Adrenal gland (tissue), 5 donors: ENCODE measurements at regions not wholly inside any gene's neighbourhood (a gene's known extent, or its start where the extent isn't known, plus 50 kb on each side); places are given as distances from the start of the nearest gene placed in this dataset.

Experiments used
- POLR2A ChIP-seq, 2 donors: fragments of 450-650 bp; IDR thresholded peaks; one replicate each; pipeline ENCODE4 v1.6.1; 2017; ENCODE audit warnings: antibody characterized with exemption in 2 of 2, mild to moderate bottlenecking in 2 of 2, moderate library complexity in 1 of 2
- TF ChIP-seq, protein P1 (sequence below), 6 experiments: fragments of 450-650 bp in 4 of 6; fragments of 200-600 bp in 2 of 6; sonication (generic) in 1 of 6; IDR thresholded peaks; 1 replicate in 5 of 6; 2 replicates in 1 of 6; pipeline versions ENCODE4 v1.5.1 to v1.8.0; 2016 to 2021; ENCODE audit warnings: antibody characterized with exemption in 6 of 6, mild to moderate bottlenecking in 2 of 6, moderate library complexity in 1 of 6
- donor health status: DM: no; HTN: no; CAD: no.

DNA sequence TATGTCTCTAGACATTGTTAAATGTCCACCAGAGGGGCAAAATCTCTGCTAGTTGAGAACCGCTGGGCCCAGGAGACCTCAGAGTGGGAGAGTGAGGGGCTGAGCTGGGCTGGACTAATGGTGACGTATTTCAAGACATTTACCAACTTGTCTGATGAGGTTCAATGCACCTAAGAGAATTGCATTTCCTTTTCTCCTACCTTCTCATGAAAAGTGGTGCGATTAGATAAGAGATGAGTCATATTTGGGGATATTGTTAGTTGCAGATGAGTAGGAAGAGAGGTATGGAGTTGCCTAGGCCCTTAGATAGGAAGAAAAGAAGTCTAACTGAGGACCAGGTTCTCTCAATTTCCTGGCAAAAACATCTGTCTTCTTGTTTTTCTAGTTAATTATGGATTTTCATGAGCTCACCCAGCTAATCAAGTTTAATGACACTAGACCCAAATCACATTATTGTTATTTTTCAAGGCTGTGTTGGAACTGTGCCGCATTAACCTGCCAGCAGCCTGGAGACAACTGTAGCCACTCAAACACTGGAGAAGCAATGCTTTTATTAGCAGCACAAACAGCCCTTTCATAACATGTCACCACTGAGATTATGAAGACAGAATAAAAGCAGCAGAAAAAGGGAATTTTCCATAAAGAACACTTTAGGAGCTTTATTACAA lies 144.2 kb downstream of the PDCD6IP start:
- TF ChIP-seq, protein P1, sequence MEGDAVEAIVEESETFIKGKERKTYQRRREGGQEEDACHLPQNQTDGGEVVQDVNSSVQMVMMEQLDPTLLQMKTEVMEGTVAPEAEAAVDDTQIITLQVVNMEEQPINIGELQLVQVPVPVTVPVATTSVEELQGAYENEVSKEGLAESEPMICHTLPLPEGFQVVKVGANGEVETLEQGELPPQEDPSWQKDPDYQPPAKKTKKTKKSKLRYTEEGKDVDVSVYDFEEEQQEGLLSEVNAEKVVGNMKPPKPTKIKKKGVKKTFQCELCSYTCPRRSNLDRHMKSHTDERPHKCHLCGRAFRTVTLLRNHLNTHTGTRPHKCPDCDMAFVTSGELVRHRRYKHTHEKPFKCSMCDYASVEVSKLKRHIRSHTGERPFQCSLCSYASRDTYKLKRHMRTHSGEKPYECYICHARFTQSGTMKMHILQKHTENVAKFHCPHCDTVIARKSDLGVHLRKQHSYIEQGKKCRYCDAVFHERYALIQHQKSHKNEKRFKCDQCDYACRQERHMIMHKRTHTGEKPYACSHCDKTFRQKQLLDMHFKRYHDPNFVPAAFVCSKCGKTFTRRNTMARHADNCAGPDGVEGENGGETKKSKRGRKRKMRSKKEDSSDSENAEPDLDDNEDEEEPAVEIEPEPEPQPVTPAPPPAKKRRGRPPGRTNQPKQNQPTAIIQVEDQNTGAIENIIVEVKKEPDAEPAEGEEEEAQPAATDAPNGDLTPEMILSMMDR (IDR thresholded peaks at IDR 0.05), result no peak
- TF ChIP-seq POLR2A (IDR thresholded peaks at IDR 0.05), result no peak
